GM13977 (cell line): ENCODE measurements at regions not wholly inside any gene's neighbourhood (a gene's known extent, or its start where the extent isn't known, plus 50 kb on each side); places are given as distances from the start of the nearest gene placed in this dataset.

Experiments used
- DNase-seq: peaks from one replicate; pipeline ENCODE4 v3.0.0; 2012; ENCODE audit warnings: low spot score
- CTCF ChIP-seq: IDR thresholded peaks from 2 replicates; pipeline ENCODE4 v1.5.1; 2012; ENCODE audit warnings: mild to moderate bottlenecking, control low read depth; ENCODE audit not compliant: insufficient read depth; ENCODE audit errors: extremely low read depth, missing control alignments
- in situ Hi-C: fragments of 300-500 bp; cut with MboI; formaldehyde crosslinking; loops from one replicate; pipeline ENCODE4 v1.12.0; 2022; ENCODE audit warnings: low sequenced_read_pairs, low pct_unique_long_range_greater_than_20kb, mixed read lengths, inconsistent platforms; ENCODE audit not compliant: unreplicated experiment

- in situ Hi-C loops: no loop called here
- TF ChIP-seq CTCF: no peak
- DNase-seq: no peak
These were observed 269.5 kb downstream of the CYRIA start for GRCh38 chr2:16396171-16396570.

- DNase-seq: no peak
- no peak for TF ChIP-seq CTCF
- in situ Hi-C loops: no loop called here
These were observed 270.0 kb downstream of the CYRIA start for GRCh38 chr2:16395601-16396000.

GRCh38 chr2:16394986-16395550 is 270.6 kb downstream of the CYRIA start:
- no peak for TF ChIP-seq CTCF
- in situ Hi-C loops: no loop called here
- DNase-seq: no peak

GRCh38 chr2:16394072-16394985 is 271.3 kb downstream of the CYRIA start:
- DNase-seq: no peak
- in situ Hi-C loops: no loop called here
- TF ChIP-seq CTCF: no peak

GRCh38 chr2:16393500-16394071 is 272.0 kb downstream of the CYRIA start:
- no peak for DNase-seq
- TF ChIP-seq CTCF: no peak
- in situ Hi-C loops: no loop called here

GRCh38 chr2:16392647-16393499 is 272.8 kb downstream of the CYRIA start:
- no peak for DNase-seq
- TF ChIP-seq CTCF: no peak
- in situ Hi-C loops: no loop called here
